B cell (primary cell): ENCODE measurements at regions not wholly inside any gene's neighbourhood (a gene's known extent, or its start where the extent isn't known, plus 50 kb on each side); places are given as distances from the start of the nearest gene placed in this dataset.

Source experiments
- EZH2 ChIP-seq: IDR thresholded peaks from 2 replicates; pipeline ENCODE4 v1.6.1; 2012; ENCODE audit warnings: borderline replicate concordance, low read depth, mild to moderate bottlenecking, moderate library complexity, low read length; ENCODE audit not compliant: insufficient read depth, poor library complexity, severe bottlenecking
- TF ChIP-seq, protein P1 (sequence below): fragments of 200-600 bp; IDR thresholded peaks from one replicate; pipeline ENCODE4 v1.8.0; 2022; ENCODE audit warnings: antibody characterized with exemption, mild to moderate bottlenecking

DNA sequence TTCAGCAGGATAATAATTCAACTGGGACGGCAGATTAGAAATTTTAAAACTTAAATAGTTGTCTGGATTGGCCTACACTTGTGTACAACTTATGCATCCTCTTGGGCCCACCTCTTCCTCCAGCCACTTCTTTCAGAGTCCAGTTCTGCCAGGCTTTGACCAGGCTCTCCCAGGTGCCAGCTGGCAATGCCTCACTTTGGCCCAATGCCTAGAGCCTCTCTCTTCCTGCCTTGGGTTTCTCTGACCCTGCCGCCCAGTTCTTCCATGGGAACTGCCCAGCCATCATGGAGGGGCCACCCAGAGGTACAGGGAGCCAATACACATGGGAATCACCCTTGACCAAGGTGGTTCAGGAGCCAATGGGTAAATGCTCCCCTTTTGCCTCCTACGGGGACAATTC lies 135.5 kb downstream of the IRS1 start:
- TF ChIP-seq, protein P1, sequence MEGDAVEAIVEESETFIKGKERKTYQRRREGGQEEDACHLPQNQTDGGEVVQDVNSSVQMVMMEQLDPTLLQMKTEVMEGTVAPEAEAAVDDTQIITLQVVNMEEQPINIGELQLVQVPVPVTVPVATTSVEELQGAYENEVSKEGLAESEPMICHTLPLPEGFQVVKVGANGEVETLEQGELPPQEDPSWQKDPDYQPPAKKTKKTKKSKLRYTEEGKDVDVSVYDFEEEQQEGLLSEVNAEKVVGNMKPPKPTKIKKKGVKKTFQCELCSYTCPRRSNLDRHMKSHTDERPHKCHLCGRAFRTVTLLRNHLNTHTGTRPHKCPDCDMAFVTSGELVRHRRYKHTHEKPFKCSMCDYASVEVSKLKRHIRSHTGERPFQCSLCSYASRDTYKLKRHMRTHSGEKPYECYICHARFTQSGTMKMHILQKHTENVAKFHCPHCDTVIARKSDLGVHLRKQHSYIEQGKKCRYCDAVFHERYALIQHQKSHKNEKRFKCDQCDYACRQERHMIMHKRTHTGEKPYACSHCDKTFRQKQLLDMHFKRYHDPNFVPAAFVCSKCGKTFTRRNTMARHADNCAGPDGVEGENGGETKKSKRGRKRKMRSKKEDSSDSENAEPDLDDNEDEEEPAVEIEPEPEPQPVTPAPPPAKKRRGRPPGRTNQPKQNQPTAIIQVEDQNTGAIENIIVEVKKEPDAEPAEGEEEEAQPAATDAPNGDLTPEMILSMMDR: no peak
- TF ChIP-seq EZH2: no peak
